Spleen (tissue), 7 donors: ENCODE measurements at regions not wholly inside any gene's neighbourhood (a gene's known extent, or its start where the extent isn't known, plus 50 kb on each side); places are given as distances from the start of the nearest gene placed in this dataset.

Experiments
- CTCF ChIP-seq, 11 experiments: fragments of 200-600 bp in 7 of 11; fragments of 450-650 bp in 4 of 11; sonication (generic) in 4 of 11; IDR thresholded peaks in 8 of 11; conservative IDR thresholded peaks in 3 of 11; 1 replicate in 7 of 11; 2 replicates in 4 of 11; pipeline versions ENCODE4 v1.4.0 to v1.8.0; 2016 to 2021; ENCODE audit warnings: antibody characterized with exemption in 11 of 11, inconsistent platforms in 4 of 11, mild to moderate bottlenecking in 1 of 11
- POLR2A ChIP-seq, 3 donors: fragments of 450-650 bp; IDR thresholded peaks; one replicate each; pipeline ENCODE4 v1.5.1; 2017; ENCODE audit warnings: antibody characterized with exemption in 3 of 3, mild to moderate bottlenecking in 1 of 3
- POLR2AphosphoS5 ChIP-seq, 3 donors: sonication (generic); formaldehyde crosslinking; IDR thresholded peaks; one replicate each; pipeline ENCODE4 v1.5.1; 2017; ENCODE audit warnings: antibody characterized with exemption in 3 of 3
- donor health status: DM: no; HTN: no; CAD: no; lungs with moderate emphysema.
- donor health status: DM: no; HTN: no; CAD: no.
- donor health status: DM: no; HTN: no; CAD: no.

- TF ChIP-seq CTCF (IDR thresholded peaks at IDR 0.05 in 8 of 11, conservative IDR thresholded peaks at IDR 0.05 in 3 of 11) (no peak), POLR2A (IDR thresholded peaks at IDR 0.05) (no peak), POLR2AphosphoS5 (IDR thresholded peaks at IDR 0.05) (no peak)
Measured at GRCh38 chr10:85188770-85189484, 860.5 kb downstream of the CCSER2 start.
